MM.1S (cell line): ENCODE measurements at regions not wholly inside any gene's neighbourhood (a gene's known extent, or its start where the extent isn't known, plus 50 kb on each side); places are given as distances from the start of the nearest gene placed in this dataset.

ENCODE experiments used
- DNase-seq: peaks from one replicate; pipeline ENCODE4 v3.0.0-alpha.2; 2015
- H2AFZ ChIP-seq: fragments of 300-600 bp; sonication (generic); 2 replicates; pipeline ENCODE4 v1.6.0; 2016; ENCODE audit warnings: antibody characterized with exemption, low read length
- H3F3A ChIP-seq: fragments of 300-600 bp; sonication (generic); 2 replicates; pipeline ENCODE4 v1.6.1; 2016; ENCODE audit warnings: mild to moderate bottlenecking, antibody characterized with exemption, low read length, moderate library complexity, mixed read lengths; ENCODE audit not compliant: insufficient read depth
- H3K27ac ChIP-seq: fragments of 300-600 bp; sonication (generic); 2 replicates; pipeline ENCODE4 v1.5.1; 2016; ENCODE audit warnings: mild to moderate bottlenecking, low read length
- H3K27me3 ChIP-seq: fragments of 300-600 bp; sonication (generic); replicated peaks from 2 replicates; pipeline ENCODE4 v1.6.0; 2016; ENCODE audit warnings: low read length; ENCODE audit not compliant: insufficient read depth
- H3K36me3 ChIP-seq: fragments of 300-600 bp; sonication (generic); replicated peaks from 2 replicates; pipeline ENCODE4 v1.6.1; 2016; ENCODE audit warnings: mild to moderate bottlenecking, low read length, mixed read lengths; ENCODE audit not compliant: insufficient read depth
- H3K4me1 ChIP-seq: fragments of 300-600 bp; sonication (generic); 2 replicates; pipeline ENCODE4 v1.6.1; 2016; ENCODE audit warnings: low read length, mixed read lengths
- H3K4me2 ChIP-seq: fragments of 300-600 bp; sonication (generic); 2 replicates; pipeline ENCODE4 v1.6.0; 2016; ENCODE audit warnings: low read depth, low read length
- H3K4me3 ChIP-seq: fragments of 300-600 bp; sonication (generic); 2 replicates; pipeline ENCODE4 v1.5.1; 2016; ENCODE audit warnings: low read length, mixed read lengths
- H3K79me2 ChIP-seq: fragments of 300-600 bp; sonication (generic); 2 replicates; pipeline ENCODE4 v1.6.1; 2016; ENCODE audit warnings: mixed run types, low read length, mixed read lengths
- H3K9ac ChIP-seq: fragments of 300-600 bp; sonication (generic); 2 replicates; pipeline ENCODE4 v1.6.1; 2016; ENCODE audit warnings: low read length, mixed read lengths
- H3K9me2 ChIP-seq: fragments of 300-600 bp; sonication (generic); replicated peaks from 2 replicates; pipeline ENCODE4 v1.6.1; 2016; ENCODE audit warnings: mild to moderate bottlenecking, low read length, mixed read lengths; ENCODE audit not compliant: insufficient read depth
- H3K9me3 ChIP-seq: fragments of 300-600 bp; sonication (generic); replicated peaks from 2 replicates; pipeline ENCODE4 v1.6.1; 2016; ENCODE audit warnings: mild to moderate bottlenecking, low read length, mixed read lengths; ENCODE audit not compliant: insufficient read depth
- H4K20me1 ChIP-seq: fragments of 300-600 bp; sonication (generic); 2 replicates; pipeline ENCODE4 v1.6.1; 2016; ENCODE audit warnings: mild to moderate bottlenecking, low read length, moderate library complexity, mixed read lengths; ENCODE audit not compliant: insufficient read depth
- CTCF ChIP-seq: fragments of 300-600 bp; sonication (generic); IDR thresholded peaks from 2 replicates; pipeline ENCODE4 v1.5.1; 2016; ENCODE audit warnings: antibody characterized with exemption, low read length, mixed read lengths
- EZH2 ChIP-seq: fragments of 300-600 bp; sonication (generic); optimal IDR thresholded peaks from 2 replicates; pipeline ENCODE3; 2017; ENCODE audit warnings: low read depth, mild to moderate bottlenecking, antibody characterized with exemption, low read length, mixed read lengths
- EZH2phosphoT487 ChIP-seq: fragments of 300-600 bp; sonication (generic); IDR thresholded peaks from 2 replicates; pipeline ENCODE4 v1.6.1; 2018; ENCODE audit warnings: antibody characterized with exemption, low read length

- H3K9me3 ChIP-seq = no peaks in the 10 kb centered on the region
- H3F3A ChIP-seq = no peaks in the 10 kb centered on the region
- H3K4me2 ChIP-seq = no peak overlapping the region
- H3K79me2 ChIP-seq = no peaks in the 10 kb centered on the region
- H3K4me1 ChIP-seq = no peaks in the 10 kb centered on the region
- no peak overlapping the region for H2AFZ ChIP-seq
- no peaks in the 10 kb centered on the region for H3K36me3 ChIP-seq
- no peak overlapping the region for H3K27ac ChIP-seq
- TF ChIP-seq EZH2 (no peak), EZH2phosphoT487 (no peak), CTCF (no peak)
- DNase-seq = no peak
- H3K9me2 ChIP-seq = no peaks in the 10 kb centered on the region
- H4K20me1 ChIP-seq = no peaks in the 10 kb centered on the region
- no peak overlapping the region for H3K9ac ChIP-seq
- no peak overlapping the region for H3K4me3 ChIP-seq
- no peaks in the 10 kb centered on the region for H3K27me3 ChIP-seq
These were observed 1230.1 kb downstream of the HACE1 start for GRCh38 chr6:103629613-103630012.

DNA sequence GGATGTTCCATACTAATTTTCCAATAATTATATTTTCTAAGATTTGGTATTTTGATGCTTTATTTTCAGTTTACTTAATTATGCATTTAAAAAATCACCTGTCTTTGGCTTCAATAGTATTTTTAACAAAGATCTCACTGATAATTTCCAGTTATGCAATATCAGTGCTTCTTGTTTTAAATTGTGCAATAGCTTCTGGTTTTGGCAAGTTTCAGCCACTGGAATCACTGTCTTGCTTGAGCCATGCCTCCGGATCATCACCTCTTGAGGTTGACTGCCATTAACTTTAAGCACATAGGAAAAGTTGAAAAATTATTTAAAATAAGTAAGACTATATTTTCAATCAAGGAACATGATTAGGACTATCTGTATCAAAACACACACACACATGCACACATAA is 1242.1 kb downstream of the HACE1 start:
- no peaks in the 10 kb centered on the region for H3F3A ChIP-seq
- TF ChIP-seq EZH2phosphoT487 (no peak), EZH2 (no peak), CTCF (no peak)

GRCh38 chr6:103587722-103588121 is 1272.0 kb downstream of the HACE1 start:
- H3K4me1 ChIP-seq = no peaks in the 10 kb centered on the region
- no peaks in the 10 kb centered on the region for H3K9me3 ChIP-seq
- H4K20me1 ChIP-seq = no peaks in the 10 kb centered on the region
- no peaks in the 10 kb centered on the region for H3K27me3 ChIP-seq
- H3K9ac ChIP-seq = no peak overlapping the region
- no peaks in the 10 kb centered on the region for H3K36me3 ChIP-seq
- no peak for DNase-seq
- H3K4me2 ChIP-seq = no peak overlapping the region
- TF ChIP-seq EZH2phosphoT487 (no peak), EZH2 (no peak), CTCF (no peak)
- H3F3A ChIP-seq = no peaks in the 10 kb centered on the region
- no peak overlapping the region for H3K4me3 ChIP-seq
- no peaks in the 10 kb centered on the region for H3K79me2 ChIP-seq
- H2AFZ ChIP-seq = no peak overlapping the region
- no peak overlapping the region for H3K27ac ChIP-seq
- H3K9me2 ChIP-seq = no peaks in the 10 kb centered on the region

More for the DNA sequence above, 1242.1 kb downstream of the HACE1 start:
- no peaks in the 10 kb centered on the region for H3K4me1 ChIP-seq
- no peak overlapping the region for H2AFZ ChIP-seq
- no peak overlapping the region for H3K4me3 ChIP-seq
- no peaks in the 10 kb centered on the region for H3K9me3 ChIP-seq
- H3K27ac ChIP-seq = no peak overlapping the region
- H3K9ac ChIP-seq = no peak overlapping the region
- H3K79me2 ChIP-seq = no peaks in the 10 kb centered on the region
- no peaks in the 10 kb centered on the region for H3K27me3 ChIP-seq
- H3K9me2 ChIP-seq = no peaks in the 10 kb centered on the region
- DNase-seq = no peak
- H3K36me3 ChIP-seq = no peaks in the 10 kb centered on the region
- H4K20me1 ChIP-seq = no peaks in the 10 kb centered on the region
- H3K4me2 ChIP-seq = no peak overlapping the region
